ENCODE measurements at regions not wholly inside any gene's neighbourhood (a gene's known extent, or its start where the extent isn't known, plus 50 kb on each side); places are given as distances from the start of the nearest gene placed in this dataset.

DNA sequence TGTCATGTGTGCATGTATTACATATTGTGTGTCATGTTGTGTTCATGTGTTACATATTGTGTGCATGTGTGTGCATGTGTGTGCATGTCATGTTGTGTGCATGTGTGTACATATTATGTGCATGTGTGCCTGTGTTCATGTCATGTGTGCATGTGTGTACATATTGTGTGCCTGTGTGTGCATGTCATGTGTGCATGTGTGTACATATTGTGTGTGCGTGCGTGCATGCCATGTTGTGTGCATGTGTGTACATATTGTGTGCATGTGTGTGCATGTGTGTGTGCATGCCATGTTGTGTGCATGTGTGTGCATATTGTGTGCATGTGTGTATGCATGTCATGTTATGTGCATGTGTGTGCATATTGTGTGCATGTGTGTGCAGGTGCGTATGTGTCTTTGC lies 267.1 kb downstream of the EIPR1 start:
- Histone ChIP-seq H3K9me3 (no peaks in the 10 kb centered on the region), H3K27ac (no peak overlapping the region), H3K27me3 (replicated peaks in 1 of 7) (no peaks in the 10 kb centered on the region), H3K4me1 (no peaks in the 10 kb centered on the region), H3K4me3 (no peak overlapping the region), H3K36me3 (no peaks in the 10 kb centered on the region)
- 95 to 98% (median 97%) methylated on average over 3 of the region's 3 CpGs for WGBS, 5 donors
- no peak for DNase-seq
- TF ChIP-seq POLR2AphosphoS5 (IDR thresholded peaks at IDR 0.05) = no peak
- TF ChIP-seq, protein P1, sequence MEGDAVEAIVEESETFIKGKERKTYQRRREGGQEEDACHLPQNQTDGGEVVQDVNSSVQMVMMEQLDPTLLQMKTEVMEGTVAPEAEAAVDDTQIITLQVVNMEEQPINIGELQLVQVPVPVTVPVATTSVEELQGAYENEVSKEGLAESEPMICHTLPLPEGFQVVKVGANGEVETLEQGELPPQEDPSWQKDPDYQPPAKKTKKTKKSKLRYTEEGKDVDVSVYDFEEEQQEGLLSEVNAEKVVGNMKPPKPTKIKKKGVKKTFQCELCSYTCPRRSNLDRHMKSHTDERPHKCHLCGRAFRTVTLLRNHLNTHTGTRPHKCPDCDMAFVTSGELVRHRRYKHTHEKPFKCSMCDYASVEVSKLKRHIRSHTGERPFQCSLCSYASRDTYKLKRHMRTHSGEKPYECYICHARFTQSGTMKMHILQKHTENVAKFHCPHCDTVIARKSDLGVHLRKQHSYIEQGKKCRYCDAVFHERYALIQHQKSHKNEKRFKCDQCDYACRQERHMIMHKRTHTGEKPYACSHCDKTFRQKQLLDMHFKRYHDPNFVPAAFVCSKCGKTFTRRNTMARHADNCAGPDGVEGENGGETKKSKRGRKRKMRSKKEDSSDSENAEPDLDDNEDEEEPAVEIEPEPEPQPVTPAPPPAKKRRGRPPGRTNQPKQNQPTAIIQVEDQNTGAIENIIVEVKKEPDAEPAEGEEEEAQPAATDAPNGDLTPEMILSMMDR (IDR thresholded peaks at IDR 0.05 in 8 of 11, conservative IDR thresholded peaks at IDR 0.05 in 3 of 11) = no peak
- TF ChIP-seq POLR2A (IDR thresholded peaks at IDR 0.05) = no peak
- intact Hi-C loops (cut with DNase I; ENCODE audit: low total_unique reads) = no loop called here

DNA sequence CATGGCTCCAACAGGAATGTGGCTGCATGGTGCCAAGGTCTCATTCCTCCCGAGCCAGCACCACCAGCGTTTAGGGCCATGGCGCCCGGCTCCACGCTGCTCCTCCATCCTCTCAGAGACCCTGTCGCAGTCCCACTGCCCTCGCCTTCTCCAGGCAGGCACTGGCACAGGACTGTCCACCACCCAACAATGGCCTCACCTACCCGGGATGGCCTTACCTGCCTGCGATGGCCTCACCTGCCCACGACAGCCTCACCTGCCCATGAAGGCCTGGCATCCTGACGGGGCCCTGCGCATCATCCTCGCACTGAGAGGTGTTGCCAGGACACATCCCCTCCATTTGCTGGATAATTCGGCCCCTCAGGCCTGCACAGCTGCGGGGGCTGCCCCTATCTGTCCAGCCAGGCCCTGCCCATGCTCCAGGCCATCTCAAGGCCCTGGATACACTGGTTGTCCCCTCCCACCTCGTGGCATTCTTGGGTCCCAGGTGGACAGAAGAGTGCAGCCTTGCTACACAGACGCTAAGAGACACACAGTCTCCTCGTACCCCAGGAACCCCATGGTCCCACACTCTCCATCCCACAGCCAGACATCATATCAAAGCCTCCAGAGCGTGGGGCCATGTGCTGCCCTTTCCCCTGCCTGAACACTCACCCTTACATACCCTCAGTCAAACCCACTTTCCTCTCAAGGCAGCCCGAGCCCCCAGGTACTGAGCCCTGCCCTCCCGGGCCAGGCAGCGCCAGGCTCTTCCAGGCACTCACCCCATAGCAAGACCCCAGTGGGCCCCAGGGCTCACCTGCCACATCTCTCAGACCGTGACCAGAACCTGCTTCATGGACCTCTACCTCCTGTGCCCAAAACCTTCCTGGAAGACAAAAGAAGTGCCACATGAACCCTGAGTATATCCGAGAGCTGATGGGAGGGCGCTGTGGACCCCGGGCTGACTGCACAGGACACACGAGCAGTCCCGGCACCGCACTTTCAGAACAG lies 268.6 kb downstream of the EIPR1 start:
- Histone ChIP-seq H3K4me1 (no peaks in the 10 kb centered on the region), H3K9me3 (no peaks in the 10 kb centered on the region), H3K27ac (no peak overlapping the region), H3K36me3 (no peaks in the 10 kb centered on the region), H3K27me3 (replicated peaks in 1 of 7) (no peaks in the 10 kb centered on the region), H3K4me3 (no peak overlapping the region)
- TF ChIP-seq POLR2A (IDR thresholded peaks at IDR 0.05) = no peak
- TF ChIP-seq, protein P1 (IDR thresholded peaks at IDR 0.05 in 8 of 11, conservative IDR thresholded peaks at IDR 0.05 in 3 of 11) = no peak
- no peak for TF ChIP-seq POLR2AphosphoS5 (IDR thresholded peaks at IDR 0.05)
- peak; percentile 53 for DNase-seq
- intact Hi-C loops (cut with DNase I; ENCODE audit: low total_unique reads) = no loop called here
- WGBS, 5 donors = 90 to 96% (median 92%) methylated on average over 25 to 29 of the region's 29 CpGs

DNA sequence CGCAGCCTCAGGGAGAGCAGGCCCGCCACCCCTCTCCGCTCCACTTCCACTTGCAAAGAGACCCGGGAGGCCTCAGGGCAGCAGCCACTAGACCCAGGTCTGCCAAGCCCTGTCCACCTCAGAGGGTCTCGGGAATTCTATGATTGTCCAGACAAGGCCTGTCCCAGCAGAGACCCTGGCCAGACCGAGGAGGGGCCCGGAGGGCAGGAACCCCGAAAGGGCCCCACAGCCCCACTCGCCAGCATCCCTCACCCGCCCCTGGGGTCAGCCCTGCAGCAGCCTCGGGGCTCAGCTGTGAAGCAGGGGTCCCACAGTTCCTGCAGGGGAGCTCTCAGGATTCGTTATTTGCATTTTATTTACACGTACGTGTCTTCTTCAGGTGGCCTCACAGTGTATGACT lies 269.5 kb downstream of the EIPR1 start:
- Histone ChIP-seq H3K4me1 (no peaks in the 10 kb centered on the region), H3K27ac (no peak overlapping the region), H3K4me3 (no peak overlapping the region), H3K27me3 (replicated peaks in 1 of 7) (no peaks in the 10 kb centered on the region), H3K36me3 (no peaks in the 10 kb centered on the region), H3K9me3 (no peaks in the 10 kb centered on the region)
- peak; percentile 71 for DNase-seq
- TF ChIP-seq POLR2AphosphoS5 (IDR thresholded peaks at IDR 0.05) = no peak
- no peak for TF ChIP-seq POLR2A (IDR thresholded peaks at IDR 0.05)
- TF ChIP-seq, protein P1 (IDR thresholded peaks at IDR 0.05 in 8 of 11, conservative IDR thresholded peaks at IDR 0.05 in 3 of 11) = no peak
- WGBS, 5 donors = 81 to 93% (median 92%) methylated on average over 14 of the region's 14 CpGs
- intact Hi-C loops (cut with DNase I; ENCODE audit: low total_unique reads) = no loop called here

DNA sequence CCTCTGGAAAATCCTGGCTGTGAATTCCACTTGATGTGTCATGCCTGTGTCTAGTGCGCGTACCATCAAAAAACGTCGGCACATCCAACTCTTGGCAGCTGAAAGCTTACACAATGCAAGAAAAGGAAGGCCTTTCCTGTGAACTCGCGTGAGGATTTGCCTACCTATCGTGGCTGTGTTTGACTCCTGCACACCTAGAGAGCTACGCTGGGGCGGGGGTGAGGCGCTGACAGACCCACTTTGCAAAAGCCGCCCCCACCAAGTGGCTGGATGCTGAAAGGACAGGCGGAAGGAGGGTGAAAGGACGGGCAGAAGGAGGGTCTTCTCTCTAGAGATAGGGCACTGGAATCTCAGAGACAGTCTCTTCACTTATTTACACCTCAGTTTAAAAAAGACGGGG lies 270.1 kb downstream of the EIPR1 start:
- peak; percentile 31 for DNase-seq
- WGBS, 5 donors = 82 to 89% (median 87%) methylated on average over 14 of the region's 14 CpGs
- Histone ChIP-seq H3K4me3 (no peak overlapping the region), H3K4me1 (no peaks in the 10 kb centered on the region), H3K27ac (no peak overlapping the region), H3K9me3 (no peaks in the 10 kb centered on the region), H3K27me3 (replicated peaks in 1 of 7) (no peaks in the 10 kb centered on the region), H3K36me3 (no peaks in the 10 kb centered on the region)
- intact Hi-C loops (cut with DNase I; ENCODE audit: low total_unique reads) = no loop called here
- TF ChIP-seq POLR2AphosphoS5 (IDR thresholded peaks at IDR 0.05) = no peak
- TF ChIP-seq, protein P1 (IDR thresholded peaks at IDR 0.05 in 8 of 11, conservative IDR thresholded peaks at IDR 0.05 in 3 of 11) = no peak
- no peak for TF ChIP-seq POLR2A (IDR thresholded peaks at IDR 0.05)

Measured in spleen (tissue), 11 donors.